ENCODE measurements at regions not wholly inside any gene's neighbourhood (a gene's known extent, or its start where the extent isn't known, plus 50 kb on each side); places are given as distances from the start of the nearest gene placed in this dataset.

- Histone ChIP-seq H3K27me3 (ENCODE audit: insufficient read depth, low read length) (no peaks in the 10 kb centered on the region), H3K27ac (ENCODE audit: low read depth, low read length) (no peak overlapping the region), H3K9me3 (ENCODE audit: insufficient read depth, low read depth, low read length) (no peaks in the 10 kb centered on the region), H3K79me2 (ENCODE audit: insufficient read depth, low read length) (no peaks in the 10 kb centered on the region), H2AFZ (ENCODE audit: low read depth, low read length) (no peak overlapping the region), H3K4me1 (ENCODE audit: insufficient read depth, low read length) (peaks cover 4% of the 10 kb centered on the region), H3K4me2 (ENCODE audit: low read length) (no peak overlapping the region), H3K9ac (ENCODE audit: low read length) (no peak overlapping the region), H3K4me3 (ENCODE audit: insufficient read depth, low read depth, low read length) (no peak overlapping the region), H3K36me3 (ENCODE audit: insufficient read depth, low read length) (no peaks in the 10 kb centered on the region), H4K20me1 (ENCODE audit: insufficient read depth, low read length) (no peaks in the 10 kb centered on the region)
- TF ChIP-seq, protein P1, sequence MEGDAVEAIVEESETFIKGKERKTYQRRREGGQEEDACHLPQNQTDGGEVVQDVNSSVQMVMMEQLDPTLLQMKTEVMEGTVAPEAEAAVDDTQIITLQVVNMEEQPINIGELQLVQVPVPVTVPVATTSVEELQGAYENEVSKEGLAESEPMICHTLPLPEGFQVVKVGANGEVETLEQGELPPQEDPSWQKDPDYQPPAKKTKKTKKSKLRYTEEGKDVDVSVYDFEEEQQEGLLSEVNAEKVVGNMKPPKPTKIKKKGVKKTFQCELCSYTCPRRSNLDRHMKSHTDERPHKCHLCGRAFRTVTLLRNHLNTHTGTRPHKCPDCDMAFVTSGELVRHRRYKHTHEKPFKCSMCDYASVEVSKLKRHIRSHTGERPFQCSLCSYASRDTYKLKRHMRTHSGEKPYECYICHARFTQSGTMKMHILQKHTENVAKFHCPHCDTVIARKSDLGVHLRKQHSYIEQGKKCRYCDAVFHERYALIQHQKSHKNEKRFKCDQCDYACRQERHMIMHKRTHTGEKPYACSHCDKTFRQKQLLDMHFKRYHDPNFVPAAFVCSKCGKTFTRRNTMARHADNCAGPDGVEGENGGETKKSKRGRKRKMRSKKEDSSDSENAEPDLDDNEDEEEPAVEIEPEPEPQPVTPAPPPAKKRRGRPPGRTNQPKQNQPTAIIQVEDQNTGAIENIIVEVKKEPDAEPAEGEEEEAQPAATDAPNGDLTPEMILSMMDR (IDR thresholded peaks at IDR 0.05; ENCODE audit: insufficient read depth, low read depth, low read length): no peak
- TF ChIP-seq EZH2 (IDR thresholded peaks at IDR 0.05; ENCODE audit: insufficient read depth, low read length): no peak
- FAIRE-seq: no peak
- Mint-ChIP-seq H3K36me3 (ENCODE audit: low read depth, unreplicated experiment) (no peaks in the 10 kb centered on the region), H3K27ac (ENCODE audit: unreplicated experiment) (no peak overlapping the region), H3K27me3 (ENCODE audit: low read depth, unreplicated experiment) (no peaks in the 10 kb centered on the region), H3K9me3 (ENCODE audit: unreplicated experiment) (no peaks in the 10 kb centered on the region), H3K4me1 (ENCODE audit: low read depth, unreplicated experiment) (peaks cover 4% of the 10 kb centered on the region), H3K4me3 (ENCODE audit: unreplicated experiment) (no peak overlapping the region)
- peak; percentile 29 for DNase-seq (ENCODE audit: low read depth)
Measured at GRCh38 chr18:39057423-39058064, 1491.9 kb upstream of the CELF4 start.

DNA sequence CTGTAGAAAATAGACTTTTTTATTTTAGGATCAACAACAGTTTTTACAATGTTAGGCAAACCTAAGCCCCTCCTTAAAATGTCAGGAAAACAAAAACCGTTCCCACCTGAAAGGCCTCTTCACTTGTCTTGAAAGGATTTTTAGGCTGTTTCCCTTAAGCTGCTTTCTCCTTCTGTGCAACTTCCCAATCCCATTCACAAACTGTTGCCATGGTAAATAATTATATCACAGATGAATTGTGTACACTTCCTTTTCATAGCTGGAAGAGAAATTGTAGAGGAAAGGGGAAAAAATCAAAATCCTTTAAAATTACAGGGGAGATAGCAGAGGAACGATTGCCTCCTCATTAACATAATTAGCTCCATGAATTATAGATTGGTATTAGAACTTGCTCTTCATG, 1488.0 kb upstream of the CELF4 start:
- Mint-ChIP-seq H3K27me3 (ENCODE audit: low read depth, unreplicated experiment) (no peaks in the 10 kb centered on the region), H3K27ac (ENCODE audit: unreplicated experiment) (no peak overlapping the region), H3K4me1 (ENCODE audit: low read depth, unreplicated experiment) (peaks cover 8% of the 10 kb centered on the region), H3K36me3 (ENCODE audit: low read depth, unreplicated experiment) (no peaks in the 10 kb centered on the region), H3K9me3 (ENCODE audit: unreplicated experiment) (no peaks in the 10 kb centered on the region), H3K4me3 (ENCODE audit: unreplicated experiment) (no peak overlapping the region)
- H3K4me2 ChIP-seq (ENCODE audit: low read length): no peak overlapping the region
- FAIRE-seq (no peak), DNase-seq (ENCODE audit: low read depth) (no peak)
- H4K20me1 ChIP-seq (ENCODE audit: insufficient read depth, low read length): no peaks in the 10 kb centered on the region
- H3K9ac ChIP-seq (ENCODE audit: low read length): no peak overlapping the region
- peaks cover 4% of the 10 kb centered on the region for H3K4me1 ChIP-seq (ENCODE audit: insufficient read depth, low read length)
- H3K27me3 ChIP-seq (ENCODE audit: insufficient read depth, low read length): no peaks in the 10 kb centered on the region
- no peaks in the 10 kb centered on the region for H3K36me3 ChIP-seq (ENCODE audit: insufficient read depth, low read length)
- H2AFZ ChIP-seq (ENCODE audit: low read depth, low read length): no peak overlapping the region
- H3K27ac ChIP-seq (ENCODE audit: low read depth, low read length): no peak overlapping the region
- H3K79me2 ChIP-seq (ENCODE audit: insufficient read depth, low read length): no peaks in the 10 kb centered on the region
- H3K9me3 ChIP-seq (ENCODE audit: insufficient read depth, low read depth, low read length): no peaks in the 10 kb centered on the region
- TF ChIP-seq, protein P1 (IDR thresholded peaks at IDR 0.05; ENCODE audit: insufficient read depth, low read depth, low read length): no peak
- no peak overlapping the region for H3K4me3 ChIP-seq (ENCODE audit: insufficient read depth, low read depth, low read length)

- TF ChIP-seq EZH2 (IDR thresholded peaks at IDR 0.05; ENCODE audit: insufficient read depth, low read length): no peak
- TF ChIP-seq, protein P1 (IDR thresholded peaks at IDR 0.05; ENCODE audit: insufficient read depth, low read depth, low read length): no peak
- DNase-seq (ENCODE audit: low read depth): peak; percentile 22
- peaks cover 5% of the 10 kb centered on the region for H3K4me1 Mint-ChIP-seq (ENCODE audit: low read depth, unreplicated experiment)
- no peaks in the 10 kb centered on the region for H3K9me3 Mint-ChIP-seq (ENCODE audit: unreplicated experiment)
- H3K27me3 ChIP-seq (ENCODE audit: insufficient read depth, low read length): no peaks in the 10 kb centered on the region
- H3K4me3 ChIP-seq (ENCODE audit: insufficient read depth, low read depth, low read length): no peak overlapping the region
- H3K36me3 ChIP-seq (ENCODE audit: insufficient read depth, low read length): no peaks in the 10 kb centered on the region
- H3K36me3 Mint-ChIP-seq (ENCODE audit: low read depth, unreplicated experiment): no peaks in the 10 kb centered on the region
- no peaks in the 10 kb centered on the region for H3K79me2 ChIP-seq (ENCODE audit: insufficient read depth, low read length)
- H3K27ac ChIP-seq (ENCODE audit: low read depth, low read length): no peak overlapping the region
- no peak overlapping the region for H3K4me2 ChIP-seq (ENCODE audit: low read length)
- H3K4me3 Mint-ChIP-seq (ENCODE audit: unreplicated experiment): no peak overlapping the region
- H3K27me3 Mint-ChIP-seq (ENCODE audit: low read depth, unreplicated experiment): no peaks in the 10 kb centered on the region
- no peaks in the 10 kb centered on the region for H4K20me1 ChIP-seq (ENCODE audit: insufficient read depth, low read length)
- no peak overlapping the region for H3K27ac Mint-ChIP-seq (ENCODE audit: unreplicated experiment)
- no peak for FAIRE-seq
- H3K9ac ChIP-seq (ENCODE audit: low read length): no peak overlapping the region
- H3K9me3 ChIP-seq (ENCODE audit: insufficient read depth, low read depth, low read length): no peaks in the 10 kb centered on the region
- H3K4me1 ChIP-seq (ENCODE audit: insufficient read depth, low read length): no peaks in the 10 kb centered on the region
- no peak overlapping the region for H2AFZ ChIP-seq (ENCODE audit: low read depth, low read length)
Measured at GRCh38 chr18:39051013-39051412, 1485.4 kb upstream of the CELF4 start.
